CD14-positive monocyte (primary cell): ENCODE measurements at regions not wholly inside any gene's neighbourhood (a gene's known extent, or its start where the extent isn't known, plus 50 kb on each side); places are given as distances from the start of the nearest gene placed in this dataset.

ENCODE experiments used
- DNase-seq, 3 donors: peaks; one replicate each; pipeline ENCODE4 v3.0.0-alpha.2; 2011 to 2022
- H2AFZ ChIP-seq: 2 replicates; pipeline ENCODE4 v1.6.0; 2012; ENCODE audit warnings: mild to moderate bottlenecking, low read depth, low read length, inconsistent platforms; ENCODE audit not compliant: insufficient read depth, poor library complexity, severe bottlenecking
- H3K27ac ChIP-seq, 2 donors: 1 replicate in 1 of 2; 2 replicates in 1 of 2; pipeline ENCODE4 v1.5.1; 2012 to 2013; ENCODE audit warnings: low read length in 2 of 2, control low read depth in 1 of 2, inconsistent platforms in 1 of 2, low read depth in 1 of 2, mild to moderate bottlenecking in 1 of 2
- H3K27me3 ChIP-seq, 2 donors: one replicate each; pipeline versions ENCODE4 v1.6.0 to v1.6.1; 2011 to 2013; ENCODE audit warnings: low read length in 2 of 2; ENCODE audit not compliant: control insufficient read depth in 2 of 2, insufficient read depth in 2 of 2
- H3K36me3 ChIP-seq, 2 donors: replicated peaks in 1 of 2; 1 replicate in 1 of 2; 2 replicates in 1 of 2; pipeline versions ENCODE4 v1.5.1 to v1.6.1; 2012 to 2013; ENCODE audit warnings: low read length in 2 of 2, control low read depth in 1 of 2, inconsistent platforms in 1 of 2, mild to moderate bottlenecking in 1 of 2; ENCODE audit not compliant: insufficient read depth in 2 of 2, control insufficient read depth in 1 of 2
- H3K4me1 ChIP-seq, 2 donors: 1 replicate in 1 of 2; 2 replicates in 1 of 2; pipeline versions ENCODE4 v1.5.1 to v1.6.1; 2012 to 2013; ENCODE audit warnings: low read length in 2 of 2, control low read depth in 1 of 2, inconsistent platforms in 1 of 2, mild to moderate bottlenecking in 1 of 2, moderate library complexity in 1 of 2; ENCODE audit not compliant: insufficient read depth in 2 of 2, control insufficient read depth in 1 of 2
- H3K4me2 ChIP-seq: replicated peaks from 2 replicates; pipeline ENCODE3; 2012; ENCODE audit warnings: low read length, moderate library complexity, mild to moderate bottlenecking; ENCODE audit not compliant: poor library complexity, severe bottlenecking; ENCODE audit errors: extremely low read depth
- H3K4me3 ChIP-seq, 3 experiments: fragments of 200-600 bp in 1 of 3; sonication (generic) in 1 of 3; replicated peaks in 1 of 3; 1 replicate in 2 of 3; 2 replicates in 1 of 3; pipeline ENCODE4 v1.5.1; 2011 to 2013; ENCODE audit warnings: low read length in 3 of 3, mild to moderate bottlenecking in 3 of 3, control low read depth in 2 of 3, low read depth in 2 of 3, inconsistent platforms in 1 of 3, moderate library complexity in 1 of 3
- H3K79me2 ChIP-seq: 2 replicates; pipeline ENCODE4 v1.6.0; 2012; ENCODE audit warnings: mild to moderate bottlenecking, control low read depth, inconsistent platforms, low read length, moderate library complexity; ENCODE audit not compliant: insufficient read depth
- H3K9ac ChIP-seq: 2 replicates; pipeline ENCODE4 v1.6.0; 2017; ENCODE audit warnings: low read length, mild to moderate bottlenecking; ENCODE audit not compliant: insufficient read depth, poor library complexity, severe bottlenecking
- H3K9me3 ChIP-seq, 2 donors: replicated peaks in 1 of 2; 1 replicate in 1 of 2; 2 replicates in 1 of 2; pipeline versions ENCODE4 v1.5.1 to v1.6.1; 2012 to 2013; ENCODE audit warnings: low read length in 2 of 2, control low read depth in 1 of 2; ENCODE audit not compliant: control insufficient read depth in 1 of 2, insufficient read depth in 1 of 2
- H4K20me1 ChIP-seq: 2 replicates; pipeline ENCODE4 v1.6.0; 2012; ENCODE audit warnings: mild to moderate bottlenecking, low read length, control low read depth, moderate library complexity; ENCODE audit not compliant: insufficient read depth
- H3K27ac Mint-ChIP-seq, 7 donors: one replicate each; pipeline ENCODE4 v1.8.0; 2020; ENCODE audit warnings: mild to moderate bottlenecking in 7 of 7, mixed read lengths in 7 of 7, moderate library complexity in 6 of 7, inconsistent platforms in 2 of 7
- H3K27me3 Mint-ChIP-seq, 3 donors: one replicate each; pipeline ENCODE4 v1.8.0; 2021 to 2022; ENCODE audit warnings: low read depth in 3 of 3, mild to moderate bottlenecking in 3 of 3, mixed read lengths in 3 of 3, moderate library complexity in 3 of 3, inconsistent platforms in 1 of 3
- H3K36me3 Mint-ChIP-seq, 2 donors: one replicate each; pipeline ENCODE4 v1.8.0; 2020; ENCODE audit warnings: mixed read lengths in 2 of 2, inconsistent platforms in 1 of 2, mild to moderate bottlenecking in 1 of 2
- H3K4me1 Mint-ChIP-seq: one replicate; pipeline ENCODE4 v1.8.0; 2020; ENCODE audit warnings: mild to moderate bottlenecking, mixed read lengths
- H3K4me3 Mint-ChIP-seq, 2 donors: one replicate each; pipeline ENCODE4 v1.8.0; 2020; ENCODE audit warnings: mild to moderate bottlenecking in 2 of 2, mixed read lengths in 2 of 2, moderate library complexity in 1 of 2
- H3K9me3 Mint-ChIP-seq, 7 donors: one replicate each; pipeline ENCODE4 v1.8.0; 2020 to 2022; ENCODE audit warnings: mixed read lengths in 7 of 7, mild to moderate bottlenecking in 6 of 7, moderate library complexity in 6 of 7, inconsistent platforms in 2 of 7
- CTCF ChIP-seq: fragments of 200-600 bp; IDR thresholded peaks from one replicate; pipeline ENCODE4 v1.8.0; 2022; ENCODE audit warnings: antibody characterized with exemption, mild to moderate bottlenecking
- WGBS: methylation state at CpG from one replicate; pipeline ENCODE4 v1.1.5; 2013; ENCODE audit warnings: missing lambda C conversion rate; ENCODE audit not compliant: insufficient coverage; 5-methylcytosine and 5-hydroxymethylcytosine counted together
- intact Hi-C, 2 donors: fragments of 100-400 bp; cut with micrococcal nuclease; formaldehyde crosslinking; loops; one replicate each; pipeline versions ENCODE4 v1.15.0 to v1.15.1; 2023

- peaks cover 42 to 49% of the 10 kb centered on the region in 2 donors for H3K4me1 ChIP-seq
- Mint-ChIP-seq H3K4me1 (peaks cover 45% of the 10 kb centered on the region), H3K27me3 (peaks cover 0 to 9% (median 0%) of the 10 kb centered on the region in 3 donors), H3K4me3 (no peak overlapping the region), H3K36me3 (no peaks in the 10 kb centered on the region), H3K27ac (peak overlapping the region in 5 of 7 donors; percentile 66 to 88 (median 75)), H3K9me3 (peaks cover 0 to 6% (median 0%) of the 10 kb centered on the region in 7 donors)
- 87% methylated on average over 12 of the region's 12 CpGs for WGBS
- H3K36me3 ChIP-seq = no peaks in the 10 kb centered on the region
- DNase-seq = no peak
- no peaks in the 10 kb centered on the region for H3K79me2 ChIP-seq
- TF ChIP-seq CTCF = no peak
- peak overlapping the region in 1 of 2 donors; percentile 30 for H3K27ac ChIP-seq
- H3K27me3 ChIP-seq = no peaks in the 10 kb centered on the region
- intact Hi-C loops = loop anchor here in 1 of 2 donors (5.0 kb wide), 1 partner anchor 38 kb away; no protein-coding TSS in a partner anchor
- no peaks in the 10 kb centered on the region for H4K20me1 ChIP-seq
- no peak overlapping the region for H3K9ac ChIP-seq
- H3K4me3 ChIP-seq = no peak overlapping the region
- no peaks in the 10 kb centered on the region for H3K9me3 ChIP-seq
- H3K4me2 ChIP-seq = no peak overlapping the region
- no peak overlapping the region for H2AFZ ChIP-seq
These were observed 239.9 kb downstream of the FAM43A start for GRCh38 chr3:194925614-194926013.

GRCh38 chr3:194928227-194928626, 242.5 kb downstream of the FAM43A start:
- H3K36me3 Mint-ChIP-seq = no peaks in the 10 kb centered on the region
- no peak overlapping the region for H3K4me2 ChIP-seq
- H3K9me3 Mint-ChIP-seq = peaks cover 0 to 4% (median 3%) of the 10 kb centered on the region in 7 donors
- TF ChIP-seq CTCF = no peak
- intact Hi-C loops = loop anchor here in 1 of 2 donors (5.0 kb wide), 1 partner anchor 41 kb away; no protein-coding TSS in a partner anchor
- H3K9me3 ChIP-seq = peaks cover 0 to 7% of the 10 kb centered on the region in 2 donors
- no peaks in the 10 kb centered on the region for H3K36me3 ChIP-seq
- peaks cover 60 to 67% of the 10 kb centered on the region in 2 donors for H3K4me1 ChIP-seq
- no peaks in the 10 kb centered on the region for H3K27me3 ChIP-seq
- H3K79me2 ChIP-seq = no peaks in the 10 kb centered on the region
- no CpG with 5 or more reads among the region's 1 CpG for WGBS
- DNase-seq = no peak
- peak overlapping the region in 1 of 2 donors; percentile 75 for H3K27ac ChIP-seq
- no peak overlapping the region for H3K4me3 Mint-ChIP-seq
- H3K4me1 Mint-ChIP-seq = peaks cover 65% of the 10 kb centered on the region
- peak overlapping the region; percentile 9 for H2AFZ ChIP-seq
- H3K27me3 Mint-ChIP-seq = peaks cover 0 to 5% (median 0%) of the 10 kb centered on the region in 3 donors
- H4K20me1 ChIP-seq = no peaks in the 10 kb centered on the region
- peak overlapping the region in 6 of 7 donors; percentile 87 to 94 (median 93) for H3K27ac Mint-ChIP-seq
- peak overlapping the region in 1 of 3 experiments; percentile 13 for H3K4me3 ChIP-seq
- H3K9ac ChIP-seq = no peak overlapping the region
